PC-3 (cell line): ENCODE measurements at regions not wholly inside any gene's neighbourhood (a gene's known extent, or its start where the extent isn't known, plus 50 kb on each side); places are given as distances from the start of the nearest gene placed in this dataset.

ENCODE experiments used
- ATAC-seq: fragments of 200-7000 bp; cut with Tn5 transposase; 2 replicates; pipeline ENCODE4 v1.9.1; 2020; ENCODE audit warnings: mild to moderate bottlenecking, moderate library complexity
- BruUV-seq: library from RNA; stranded (reverse); fragments of 400-500 nt; replicated peaks from 2 replicates; lab custom pipeline; 2021; lab: Mats Ljungman, UMichigan
- CTCF ChIA-PET: fragments of 300-600 bp; sonication (Branson Sonifier 250); formaldehyde crosslinking; loops from one replicate; lab custom pipeline; 2022; ENCODE audit warnings: antibody characterized with exemption; lab: Charles Lee
- POLR2A ChIA-PET: fragments of 300-600 bp; sonication (Branson Sonifier 250); formaldehyde crosslinking; loops from one replicate; lab custom pipeline; 2022; ENCODE audit warnings: antibody characterized with exemption; ENCODE audit not compliant: unreplicated experiment; lab: Charles Lee
- DNase-seq: peaks from one replicate; pipeline ENCODE4 v3.0.0-alpha.2; 2015
- H2AFZ ChIP-seq: fragments of 300-600 bp; sonication (generic); 2 replicates; pipeline ENCODE4 v1.6.0; 2016; ENCODE audit warnings: antibody characterized with exemption, low read length
- H3F3A ChIP-seq: fragments of 300-600 bp; sonication (generic); one replicate; pipeline ENCODE4 v1.6.0; 2017; ENCODE audit warnings: antibody characterized with exemption, low read length, control low read depth, mild to moderate bottlenecking; ENCODE audit not compliant: unreplicated experiment
- H3K27ac ChIP-seq: fragments of 300-600 bp; sonication (generic); 2 replicates; pipeline ENCODE4 v1.5.1; 2016; ENCODE audit warnings: mild to moderate bottlenecking, low read length
- H3K27me3 ChIP-seq: fragments of 300-600 bp; sonication (generic); 2 replicates; pipeline ENCODE4 v1.6.1; 2016; ENCODE audit warnings: low read length, mixed read lengths
- H3K36me3 ChIP-seq: fragments of 300-600 bp; sonication (generic); 2 replicates; pipeline ENCODE4 v1.6.1; 2016; ENCODE audit warnings: low read depth, mixed run types, low read length, mixed read lengths
- H3K4me1 ChIP-seq: fragments of 300-600 bp; sonication (generic); 2 replicates; pipeline ENCODE4 v1.5.1; 2016; ENCODE audit warnings: low read length; ENCODE audit not compliant: insufficient read depth
- H3K4me2 ChIP-seq: fragments of 300-600 bp; sonication (generic); 2 replicates; pipeline ENCODE4 v1.6.0; 2016; ENCODE audit warnings: low read length
- H3K4me3 ChIP-seq: fragments of 300-600 bp; sonication (generic); 2 replicates; pipeline ENCODE4 v1.5.1; 2016; ENCODE audit warnings: mild to moderate bottlenecking, low read length, mixed read lengths
- H3K79me2 ChIP-seq: fragments of 300-600 bp; sonication (generic); 2 replicates; pipeline ENCODE4 v1.6.1; 2017; ENCODE audit warnings: low read length, mixed read lengths
- H3K9ac ChIP-seq: fragments of 300-600 bp; sonication (generic); 2 replicates; pipeline ENCODE4 v1.6.0; 2016; ENCODE audit warnings: mild to moderate bottlenecking, low read length
- H3K9me2 ChIP-seq: fragments of 300-600 bp; sonication (generic); replicated peaks from 2 replicates; pipeline ENCODE4 v1.6.1; 2016; ENCODE audit warnings: mixed run types, low read length, mixed read lengths
- H3K9me3 ChIP-seq: fragments of 300-600 bp; sonication (generic); 2 replicates; pipeline ENCODE4 v1.6.1; 2016; ENCODE audit warnings: low read length, mixed read lengths
- H4K20me1 ChIP-seq: fragments of 300-600 bp; sonication (generic); 2 replicates; pipeline ENCODE4 v1.6.1; 2016; ENCODE audit warnings: low read length, mixed read lengths
- CTCF ChIP-seq: fragments of 300-600 bp; sonication (generic); conservative IDR thresholded peaks from 2 replicates; pipeline ENCODE4 v1.5.1; 2017; ENCODE audit warnings: antibody characterized with exemption, low read depth, mild to moderate bottlenecking, low read length
- EZH2 ChIP-seq: fragments of 300-600 bp; sonication (generic); IDR thresholded peaks from one replicate; pipeline ENCODE4 v1.6.1; 2017; ENCODE audit warnings: antibody characterized with exemption, mild to moderate bottlenecking, low read length; ENCODE audit not compliant: unreplicated experiment
- EZH2phosphoT487 ChIP-seq: fragments of 300-600 bp; sonication (generic); IDR thresholded peaks from 2 replicates; pipeline ENCODE4 v1.6.1; 2018; ENCODE audit warnings: mild to moderate bottlenecking, antibody characterized with exemption, low read length, borderline replicate concordance
- intact Hi-C: fragments of 100-400 bp; cut with micrococcal nuclease; formaldehyde crosslinking; loops from 2 replicates; pipeline ENCODE4 v1.9.0; 2023

GRCh38 chr2:118221536-118222272 lies 133.4 kb downstream of the INSIG2 start:
- POLR2A ChIA-PET: no interaction called here
- ATAC-seq (peak; percentile 97), DNase-seq (peak; percentile 91)
- no peaks in the 10 kb centered on the region for H3F3A ChIP-seq
- no TSS peak for BruUV-seq
- H3K4me2 ChIP-seq: peak overlapping the region; percentile 42
- TF ChIP-seq CTCF (peak; percentile 87), EZH2phosphoT487 (no peak)
- no peaks in the 10 kb centered on the region for H3K79me2 ChIP-seq
- CTCF ChIA-PET: interaction anchor here (0.5 to 1.2 kb wide), 12 partner anchors 13 to 634 kb away, joined by 3 to 9 read pairs (median 3); no protein-coding TSS in a partner anchor
- H3K4me3 ChIP-seq: no peak overlapping the region
- H2AFZ ChIP-seq: peak overlapping the region; percentile 58; the same call in 1 of the 2 replicates
- H3K27ac ChIP-seq: no peak overlapping the region
- H3K4me1 ChIP-seq: peaks cover 4% of the 10 kb centered on the region; the same call in 1 of the 2 replicates
- H3K36me3 ChIP-seq: no peaks in the 10 kb centered on the region
- H3K9me2 ChIP-seq: no peaks in the 10 kb centered on the region
- no peaks in the 10 kb centered on the region for H3K27me3 ChIP-seq
- intact Hi-C loops: loop anchor here (1.0 to 10.0 kb wide), 8 partner anchors 21 to 644 kb away; no protein-coding TSS in a partner anchor
- H3K9me3 ChIP-seq: no peaks in the 10 kb centered on the region
- no peak overlapping the region for H3K9ac ChIP-seq
- no peaks in the 10 kb centered on the region for H4K20me1 ChIP-seq

GRCh38 chr2:118219611-118220010 lies 131.3 kb downstream of the INSIG2 start:
- POLR2A ChIA-PET: no interaction called here
- CTCF ChIA-PET: no interaction called here
- TF ChIP-seq CTCF (no peak), EZH2 (no peak), EZH2phosphoT487 (no peak)
- Histone ChIP-seq H3K27ac (no peak overlapping the region), H3K4me3 (no peak overlapping the region), H2AFZ (no peak overlapping the region), H3K4me2 (no peak overlapping the region), H3K4me1 (peaks cover 4% of the 10 kb centered on the region; the same call in 1 of the 2 replicates), H3K9me2 (no peaks in the 10 kb centered on the region), H3K9ac (no peak overlapping the region), H3K9me3 (no peaks in the 10 kb centered on the region), H3K36me3 (no peaks in the 10 kb centered on the region), H3K79me2 (no peaks in the 10 kb centered on the region), H3K27me3 (no peaks in the 10 kb centered on the region), H4K20me1 (no peaks in the 10 kb centered on the region), H3F3A (no peaks in the 10 kb centered on the region)
- ATAC-seq: no peak
- intact Hi-C loops: loop anchor here (5.0 to 10.0 kb wide), 3 partner anchors 153 to 273 kb away; no protein-coding TSS in a partner anchor
- BruUV-seq: no TSS peak
- DNase-seq: no peak

- POLR2A ChIA-PET: no interaction called here
- H3K9me3 ChIP-seq: no peaks in the 10 kb centered on the region
- H3K79me2 ChIP-seq: no peaks in the 10 kb centered on the region
- TF ChIP-seq EZH2phosphoT487: no peak
- no peak for TF ChIP-seq CTCF
- TF ChIP-seq EZH2: no peak
- H4K20me1 ChIP-seq: no peaks in the 10 kb centered on the region
- CTCF ChIA-PET: no interaction called here
- H3K36me3 ChIP-seq: no peaks in the 10 kb centered on the region
- intact Hi-C loops: no loop called here
- H2AFZ ChIP-seq: no peak overlapping the region
- H3F3A ChIP-seq: no peaks in the 10 kb centered on the region
- H3K4me3 ChIP-seq: no peak overlapping the region
- no peaks in the 10 kb centered on the region for H3K4me1 ChIP-seq
- H3K27me3 ChIP-seq: no peaks in the 10 kb centered on the region
- H3K4me2 ChIP-seq: no peak overlapping the region
- ATAC-seq: no peak
- no peaks in the 10 kb centered on the region for H3K9me2 ChIP-seq
- H3K27ac ChIP-seq: no peak overlapping the region
- no TSS peak for BruUV-seq
- H3K9ac ChIP-seq: no peak overlapping the region
- DNase-seq: no peak
Observed at GRCh38 chr2:118216224-118216623, 128.0 kb downstream of the INSIG2 start.
